ENCODE measurements at regions not wholly inside any gene's neighbourhood (a gene's known extent, or its start where the extent isn't known, plus 50 kb on each side); places are given as distances from the start of the nearest gene placed in this dataset.

GRCh38 chr6:113396730-113397129, 460.4 kb upstream of the MARCKS start:
- no peak for DNase-seq

DNA sequence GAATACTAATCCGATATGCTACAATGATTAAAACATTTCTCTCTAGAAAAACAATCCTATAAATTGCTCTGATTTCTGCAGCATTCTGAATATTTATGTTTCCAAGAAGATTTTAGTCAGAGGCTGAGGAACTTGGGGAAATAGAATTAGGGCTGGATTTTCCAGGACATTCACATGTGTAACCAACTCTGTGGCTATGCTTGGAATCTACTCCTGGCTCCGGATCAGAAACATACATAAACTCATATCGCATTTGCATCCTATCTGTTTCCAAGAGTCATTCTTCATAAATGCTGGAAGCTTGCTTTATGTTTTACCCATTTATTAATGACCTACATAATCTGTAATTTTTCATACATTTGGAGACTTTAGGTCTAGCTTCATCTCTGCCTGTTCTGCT, 459.9 kb upstream of the MARCKS start:
- DNase-seq = no peak

GRCh38 chr6:113401231-113401630, 455.9 kb upstream of the MARCKS start:
- no peak for DNase-seq

DNA sequence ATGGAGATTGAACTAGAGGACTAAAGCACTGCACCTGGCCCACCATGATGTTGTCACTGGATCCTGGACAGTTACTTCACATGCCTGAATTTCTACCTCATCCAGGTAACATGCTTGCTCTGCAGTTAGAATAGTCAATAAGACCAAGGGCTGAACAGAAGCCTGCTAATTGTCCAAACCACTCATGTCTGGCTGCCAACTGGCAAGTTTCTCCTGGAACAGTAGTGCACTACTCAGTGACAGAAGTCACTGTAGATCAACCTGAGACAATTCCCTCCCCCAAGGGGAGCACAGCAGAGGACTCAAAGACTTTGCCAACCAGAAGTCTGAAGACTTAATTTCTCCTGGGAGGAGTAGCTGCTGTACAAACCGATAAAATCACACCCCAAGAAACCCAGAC, 454.6 kb upstream of the MARCKS start:
- no peak for DNase-seq

DNA sequence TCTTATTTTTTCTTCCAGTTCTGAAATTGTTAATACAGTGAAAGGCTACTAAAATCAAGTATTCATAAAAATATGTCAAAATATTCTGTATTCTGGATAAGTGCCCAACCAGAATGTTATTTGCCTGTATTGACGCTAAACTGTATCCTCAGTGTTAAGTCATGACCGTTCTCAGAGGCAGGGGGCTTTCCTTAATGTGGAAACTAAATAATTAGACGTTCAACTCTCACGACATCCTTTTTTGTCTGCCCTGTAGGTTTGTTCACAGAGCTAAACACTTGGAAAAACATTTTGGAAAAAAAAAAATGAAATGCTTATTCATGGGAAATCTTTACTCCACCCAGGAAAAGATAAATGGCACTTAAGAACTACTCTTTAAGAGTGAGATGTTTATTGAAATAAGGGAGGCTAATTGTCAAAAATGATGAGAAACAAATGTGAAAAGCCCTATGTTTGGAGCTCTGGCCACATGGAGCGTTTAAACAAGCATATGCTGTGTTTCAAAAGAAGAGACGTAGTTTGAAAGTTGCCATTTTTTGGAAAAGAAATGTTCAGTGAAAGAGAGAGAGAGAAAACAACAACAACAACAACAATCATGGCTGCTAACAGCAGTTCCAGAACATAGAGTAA, 453.1 kb upstream of the MARCKS start:
- no peak for DNase-seq

GRCh38 chr6:113405326-113406047, 451.7 kb upstream of the MARCKS start:
- no peak for DNase-seq

- no peak for DNase-seq
Measured at GRCh38 chr6:113406048-113406695, 451.0 kb upstream of the MARCKS start.

- no peak for DNase-seq
Measured at GRCh38 chr6:113411011-113411410, 446.1 kb upstream of the MARCKS start.

- no peak for DNase-seq
Measured at GRCh38 chr6:113412589-113413357, 444.4 kb upstream of the MARCKS start.

DNA sequence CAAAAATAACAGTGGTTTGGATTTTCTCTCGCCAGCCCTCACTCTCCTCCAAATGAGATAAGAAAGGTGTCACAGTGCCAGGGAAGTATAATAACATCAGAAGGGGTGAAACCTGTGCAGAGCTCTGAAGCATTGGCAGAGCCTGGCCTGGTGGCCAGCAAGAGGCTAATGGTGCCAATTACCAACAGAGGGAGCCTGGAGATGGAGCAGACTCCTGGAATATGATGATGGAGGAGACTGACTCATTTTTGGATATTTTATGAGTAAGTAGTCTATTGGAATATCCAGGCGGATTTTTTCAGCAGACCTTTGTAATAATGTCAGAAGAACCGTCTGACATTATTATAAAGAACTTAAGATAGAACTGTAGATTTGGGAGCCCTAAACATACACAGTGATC, 442.6 kb upstream of the MARCKS start:
- no peak for DNase-seq

DNA sequence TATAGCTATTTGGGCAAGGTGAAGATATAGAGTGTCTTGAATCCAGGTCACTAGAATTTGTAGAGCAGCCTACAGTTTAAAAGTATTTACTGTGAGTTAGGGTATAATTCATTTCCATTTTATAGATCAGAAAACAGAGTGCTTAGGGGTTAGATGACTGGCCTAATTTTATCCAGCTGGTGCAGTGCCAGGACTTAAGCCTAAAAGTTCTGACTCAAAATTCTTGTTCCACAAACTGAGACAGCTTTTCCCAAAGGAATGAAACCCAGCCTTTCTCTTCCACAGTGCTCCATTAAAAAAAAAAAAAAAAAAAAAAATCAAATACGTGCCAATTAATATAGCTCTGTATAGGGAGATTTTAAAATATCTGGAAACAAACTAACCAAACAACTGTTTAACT, 441.0 kb upstream of the MARCKS start:
- no peak for DNase-seq

GRCh38 chr6:113420290-113420689, 436.9 kb upstream of the MARCKS start:
- no peak for DNase-seq

- DNase-seq = no peak
Measured at GRCh38 chr6:113421997-113422396, 435.1 kb upstream of the MARCKS start.

- no peak for DNase-seq
Measured at GRCh38 chr6:113423956-113424355, 433.2 kb upstream of the MARCKS start.

DNA sequence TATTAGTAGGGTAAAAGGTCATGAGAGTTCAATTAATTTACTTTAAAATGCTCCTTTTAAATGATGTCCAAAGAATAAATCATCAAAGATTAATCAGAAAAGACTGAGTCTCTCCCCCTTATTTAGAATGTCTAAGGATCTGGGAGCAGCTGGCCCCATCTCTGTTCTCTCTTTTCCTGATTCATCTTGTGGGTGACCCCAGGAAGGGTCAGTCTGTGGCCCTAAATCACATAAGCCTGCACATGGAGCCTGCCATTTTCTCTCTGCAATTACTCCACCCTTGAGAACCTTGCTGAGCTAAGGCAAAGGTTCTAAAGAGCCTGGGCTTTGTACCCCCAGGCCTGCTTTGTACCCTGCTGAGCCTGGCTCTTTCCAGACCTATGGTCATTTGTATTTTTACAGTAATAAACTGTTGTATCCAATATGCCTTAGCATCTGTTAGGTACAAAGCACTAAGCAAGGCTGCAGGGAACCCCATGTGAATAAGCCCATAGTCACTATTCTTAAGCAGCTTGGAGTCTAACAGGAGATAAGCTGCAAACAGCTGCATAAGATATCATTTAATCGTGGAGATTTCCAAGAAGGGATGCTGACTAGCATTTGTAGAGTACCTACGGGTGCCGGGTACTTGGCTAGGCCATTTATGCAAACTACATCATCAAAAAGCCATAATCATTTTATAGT, 431.0 kb upstream of the MARCKS start:
- DNase-seq = no peak

DNA sequence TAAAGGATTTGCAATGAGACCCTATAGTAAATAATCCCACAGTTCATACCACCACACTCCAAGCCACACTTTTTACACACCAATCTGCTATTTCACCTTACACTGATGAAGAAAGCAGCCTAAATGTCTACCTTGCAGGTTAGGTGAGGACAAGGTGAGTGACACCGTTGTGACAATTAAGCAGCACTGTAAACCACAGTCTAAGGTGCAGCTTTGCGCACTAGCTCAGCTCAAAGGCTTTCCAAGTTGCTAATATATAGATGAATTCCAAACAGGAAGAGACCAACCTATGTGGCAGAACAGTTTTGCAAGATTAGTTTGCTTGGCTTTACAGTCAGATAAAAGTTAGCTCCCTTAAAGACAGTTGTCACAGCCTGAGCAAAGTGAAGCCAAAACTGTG, 429.5 kb upstream of the MARCKS start:
- DNase-seq = no peak

DNA sequence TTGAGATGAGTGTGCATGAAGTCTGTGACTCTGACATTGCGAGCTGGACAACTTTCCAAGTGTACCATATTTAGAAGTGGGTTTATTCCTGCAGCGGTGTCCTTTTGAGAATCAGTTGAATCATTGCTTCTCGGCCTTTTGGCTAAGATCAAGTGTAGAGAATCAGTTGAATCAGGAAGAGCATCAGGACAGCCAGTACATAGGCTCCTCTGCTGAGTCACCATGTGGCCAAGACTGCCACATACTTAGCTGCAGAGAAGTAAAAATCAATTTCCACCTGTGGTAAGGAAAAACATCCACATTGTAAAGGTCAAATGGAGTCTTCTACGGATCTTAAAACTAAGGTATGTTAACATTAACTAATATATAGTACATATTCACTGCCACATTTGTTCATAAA, 428.4 kb upstream of the MARCKS start:
- DNase-seq = no peak

DNA sequence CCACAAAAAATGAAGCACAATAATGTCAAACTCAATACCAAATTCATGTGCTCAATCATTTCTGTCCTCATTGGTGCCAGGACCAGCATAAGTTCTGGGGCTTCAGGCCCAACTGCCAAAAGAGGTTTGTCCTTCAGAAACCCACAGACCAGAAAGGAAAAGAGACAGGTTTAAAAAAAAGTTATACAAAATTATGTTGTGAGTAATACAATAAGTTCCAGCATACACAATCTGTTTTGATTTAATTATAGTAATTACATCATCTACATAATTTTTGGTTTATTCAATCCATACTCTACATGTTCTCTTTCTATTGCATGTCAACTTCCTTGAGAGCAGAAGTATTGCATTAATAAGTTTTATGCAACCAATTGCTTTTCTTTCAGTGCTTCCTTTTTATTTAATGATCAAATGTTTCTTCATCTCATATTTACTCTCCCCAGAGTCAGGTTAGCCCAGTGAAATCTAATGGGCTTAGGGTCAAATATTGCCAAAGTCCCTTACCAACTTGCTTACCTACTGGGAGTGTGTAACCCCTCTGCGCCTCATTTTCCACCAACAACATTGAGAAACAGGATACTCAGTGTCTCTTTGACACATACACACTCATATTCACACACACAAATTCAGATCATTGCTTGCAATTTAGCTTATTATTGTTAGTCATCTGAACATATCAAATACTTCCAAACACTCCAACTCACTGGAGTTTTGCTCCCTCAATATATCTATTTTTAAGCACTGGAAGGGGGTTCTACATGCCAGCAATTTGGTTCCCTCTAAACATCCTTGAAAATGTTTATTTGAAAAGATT, 424.4 kb upstream of the MARCKS start:
- DNase-seq = no peak

DNA sequence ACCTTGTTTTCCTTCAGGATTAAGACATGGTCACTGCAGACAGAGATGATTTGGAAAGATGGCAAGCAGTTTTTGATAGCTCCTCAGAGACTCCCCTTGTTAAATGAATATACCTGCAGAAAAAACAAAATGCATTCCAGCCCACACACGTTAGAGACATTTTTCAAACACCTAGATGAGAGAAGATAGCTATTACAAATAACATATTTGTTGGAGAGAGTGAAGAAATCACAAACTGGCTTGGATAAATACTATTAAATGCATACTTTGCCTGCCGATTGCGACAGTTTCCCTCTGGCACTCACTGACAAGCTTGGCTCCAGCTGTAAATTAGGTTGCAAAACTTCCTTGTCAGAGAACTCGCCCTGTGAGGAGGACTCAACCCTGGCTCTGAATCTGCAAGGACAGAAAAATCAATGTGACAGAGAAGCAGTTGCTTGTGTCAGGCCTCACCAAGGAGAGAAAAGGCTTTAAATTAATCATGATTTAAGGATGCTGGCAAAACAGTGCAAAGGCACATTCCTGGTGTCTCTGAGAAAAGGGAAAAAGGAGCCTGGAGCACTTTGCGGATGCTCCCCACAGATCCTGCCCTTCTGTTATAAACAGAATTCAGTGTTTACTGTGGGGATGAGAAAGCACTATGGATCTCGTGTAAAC, 423.7 kb upstream of the MARCKS start:
- no peak for DNase-seq

- DNase-seq = no peak
Measured at GRCh38 chr6:113434641-113435040, 422.5 kb upstream of the MARCKS start.

GRCh38 chr6:113437566-113437965, 419.6 kb upstream of the MARCKS start:
- no peak for DNase-seq

DNA sequence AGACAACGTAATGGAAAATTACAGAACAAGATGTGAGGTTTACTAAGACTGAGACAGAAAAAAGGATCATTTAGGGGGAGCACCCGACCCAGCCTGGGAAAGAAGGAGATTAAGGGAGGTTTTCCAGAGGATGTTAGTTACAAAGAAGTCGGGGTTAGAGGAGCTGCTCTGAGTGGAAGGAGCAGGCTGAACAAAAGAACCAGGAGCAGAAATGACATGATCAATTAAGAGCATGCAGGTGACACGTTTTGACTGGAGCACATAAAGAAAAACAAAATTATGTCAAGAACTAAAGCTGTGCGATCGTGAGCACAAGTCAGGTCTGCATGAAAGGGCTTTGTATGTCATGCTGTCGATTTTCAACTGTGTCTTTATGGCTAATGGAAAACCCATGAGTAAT, 417.3 kb upstream of the MARCKS start:
- no peak for DNase-seq

All from NCI-H510A (cell line).